ENCODE measurements at regions not wholly inside any gene's neighbourhood (a gene's known extent, or its start where the extent isn't known, plus 50 kb on each side); places are given as distances from the start of the nearest gene placed in this dataset.

- WGBS (ENCODE audit: extremely low coverage, insufficient read length, low lambda C conversion rate), result no CpG with 5 or more reads among the region's 2 CpGs
- H3K4me3 Mint-ChIP-seq, result no peak overlapping the region
Observed at GRCh38 chr3:17820704-17821103, 78.3 kb upstream of the TBC1D5 start.

More at GRCh38 chr3:17820704-17821103, 78.3 kb upstream of the TBC1D5 start:
- Histone ChIP-seq H3K79me1 (ENCODE audit: insufficient read depth, low read depth, low read length, poor library complexity, severe bottlenecking) (no peaks in the 10 kb centered on the region), H2BK5ac (ENCODE audit: insufficient read length, low read length) (no peak overlapping the region), H3K4me1 (ENCODE audit: insufficient read depth, low read length) (no peaks in the 10 kb centered on the region), H3K9ac (ENCODE audit: extremely low read depth, insufficient read length, low read length) (no peak overlapping the region), H2AFZ (ENCODE audit: low read length) (no peak overlapping the region), H3K4me2 (ENCODE audit: insufficient read depth, insufficient read length, low read length) (no peak overlapping the region), H2AK5ac (ENCODE audit: insufficient read length, low read length) (no peak overlapping the region), H2BK120ac (ENCODE audit: low read depth, low read length, poor library complexity, severe bottlenecking) (no peak overlapping the region), H2BK15ac (ENCODE audit: low read depth, low read length) (no peak overlapping the region), H3K9me3 (ENCODE audit: control insufficient read depth, low read depth, low read length) (no peaks in the 10 kb centered on the region), H3K56ac (ENCODE audit: insufficient read length, low read depth, low read length) (no peak overlapping the region), H3K27me3 (ENCODE audit: insufficient read depth, low read length) (no peaks in the 10 kb centered on the region), H4K8ac (replicated peaks; ENCODE audit: insufficient read length, low read depth, low read length) (no peak overlapping the region), H2BK20ac (ENCODE audit: low read depth, low read length, poor library complexity, severe bottlenecking) (no peak overlapping the region), H3K4ac (ENCODE audit: low read depth, low read length) (no peak overlapping the region), H3K18ac (ENCODE audit: insufficient read length, low read depth, low read length) (no peak overlapping the region), H3K23me2 (ENCODE audit: insufficient read length, low read depth, low read length, poor library complexity, severe bottlenecking) (no peaks in the 10 kb centered on the region), H3K27ac (ENCODE audit: insufficient read length, low read depth, low read length) (no peak overlapping the region), H3K79me2 (ENCODE audit: insufficient read depth, low read length) (no peaks in the 10 kb centered on the region), H4K5ac (ENCODE audit: insufficient read length, low read depth, low read length) (no peak overlapping the region), H2BK12ac (ENCODE audit: insufficient read length, low read depth, low read length) (no peak overlapping the region), H4K20me1 (ENCODE audit: control insufficient read depth, insufficient read depth, insufficient read length) (no peaks in the 10 kb centered on the region), H3K23ac (ENCODE audit: insufficient read length, low read depth, low read length) (no peak overlapping the region), H3T11ph (ENCODE audit: low read length) (no peak overlapping the region), H4K91ac (ENCODE audit: insufficient read length, low read depth, low read length) (no peak overlapping the region), H3K14ac (ENCODE audit: insufficient read depth, low read length) (no peak overlapping the region)
- no peaks in the 10 kb centered on the region for H3K4me1 Mint-ChIP-seq
- no peak for TF ChIP-seq CTCF (conservative IDR thresholded peaks at IDR 0.05)
- no peaks in the 10 kb centered on the region for H3K27me3 Mint-ChIP-seq (ENCODE audit: low read depth)
- no peak overlapping the region for H3K27ac Mint-ChIP-seq
- peaks cover 0 to 2% (median 0%) of the 10 kb centered on the region in 3 experiments; a peak in 2 of 7 replicates for H3K36me3 Mint-ChIP-seq (ENCODE audit: insufficient read depth in 1 of 3, low read depth in 3 of 3)
- peaks cover 0 to 2% of the 10 kb centered on the region in 2 experiments; a peak in 2 of 5 replicates for H3K9me3 Mint-ChIP-seq
- DNase-seq, result no peak
